CD14-positive monocyte (primary cell): ENCODE measurements at regions not wholly inside any gene's neighbourhood (a gene's known extent, or its start where the extent isn't known, plus 50 kb on each side); places are given as distances from the start of the nearest gene placed in this dataset.

ENCODE experiments used
- DNase-seq, 3 donors: peaks; one replicate each; pipeline ENCODE4 v3.0.0-alpha.2; 2011 to 2022
- H2AFZ ChIP-seq: 2 replicates; pipeline ENCODE4 v1.6.0; 2012; ENCODE audit warnings: mild to moderate bottlenecking, low read depth, low read length, inconsistent platforms; ENCODE audit not compliant: insufficient read depth, poor library complexity, severe bottlenecking
- H3K27ac ChIP-seq, 2 donors: 1 replicate in 1 of 2; 2 replicates in 1 of 2; pipeline ENCODE4 v1.5.1; 2012 to 2013; ENCODE audit warnings: low read length in 2 of 2, control low read depth in 1 of 2, inconsistent platforms in 1 of 2, low read depth in 1 of 2, mild to moderate bottlenecking in 1 of 2
- H3K27me3 ChIP-seq, 2 donors: one replicate each; pipeline versions ENCODE4 v1.6.0 to v1.6.1; 2011 to 2013; ENCODE audit warnings: low read length in 2 of 2; ENCODE audit not compliant: control insufficient read depth in 2 of 2, insufficient read depth in 2 of 2
- H3K36me3 ChIP-seq, 2 donors: replicated peaks in 1 of 2; 1 replicate in 1 of 2; 2 replicates in 1 of 2; pipeline versions ENCODE4 v1.5.1 to v1.6.1; 2012 to 2013; ENCODE audit warnings: low read length in 2 of 2, control low read depth in 1 of 2, inconsistent platforms in 1 of 2, mild to moderate bottlenecking in 1 of 2; ENCODE audit not compliant: insufficient read depth in 2 of 2, control insufficient read depth in 1 of 2
- H3K4me1 ChIP-seq, 2 donors: 1 replicate in 1 of 2; 2 replicates in 1 of 2; pipeline versions ENCODE4 v1.5.1 to v1.6.1; 2012 to 2013; ENCODE audit warnings: low read length in 2 of 2, control low read depth in 1 of 2, inconsistent platforms in 1 of 2, mild to moderate bottlenecking in 1 of 2, moderate library complexity in 1 of 2; ENCODE audit not compliant: insufficient read depth in 2 of 2, control insufficient read depth in 1 of 2
- H3K4me2 ChIP-seq: replicated peaks from 2 replicates; pipeline ENCODE3; 2012; ENCODE audit warnings: low read length, moderate library complexity, mild to moderate bottlenecking; ENCODE audit not compliant: poor library complexity, severe bottlenecking; ENCODE audit errors: extremely low read depth
- H3K4me3 ChIP-seq, 3 experiments: fragments of 200-600 bp in 1 of 3; sonication (generic) in 1 of 3; replicated peaks in 1 of 3; 1 replicate in 2 of 3; 2 replicates in 1 of 3; pipeline ENCODE4 v1.5.1; 2011 to 2013; ENCODE audit warnings: low read length in 3 of 3, mild to moderate bottlenecking in 3 of 3, control low read depth in 2 of 3, low read depth in 2 of 3, inconsistent platforms in 1 of 3, moderate library complexity in 1 of 3
- H3K79me2 ChIP-seq: 2 replicates; pipeline ENCODE4 v1.6.0; 2012; ENCODE audit warnings: mild to moderate bottlenecking, control low read depth, inconsistent platforms, low read length, moderate library complexity; ENCODE audit not compliant: insufficient read depth
- H3K9ac ChIP-seq: 2 replicates; pipeline ENCODE4 v1.6.0; 2017; ENCODE audit warnings: low read length, mild to moderate bottlenecking; ENCODE audit not compliant: insufficient read depth, poor library complexity, severe bottlenecking
- H3K9me3 ChIP-seq, 2 donors: replicated peaks in 1 of 2; 1 replicate in 1 of 2; 2 replicates in 1 of 2; pipeline versions ENCODE4 v1.5.1 to v1.6.1; 2012 to 2013; ENCODE audit warnings: low read length in 2 of 2, control low read depth in 1 of 2; ENCODE audit not compliant: control insufficient read depth in 1 of 2, insufficient read depth in 1 of 2
- H4K20me1 ChIP-seq: 2 replicates; pipeline ENCODE4 v1.6.0; 2012; ENCODE audit warnings: mild to moderate bottlenecking, low read length, control low read depth, moderate library complexity; ENCODE audit not compliant: insufficient read depth
- H3K27ac Mint-ChIP-seq, 7 donors: one replicate each; pipeline ENCODE4 v1.8.0; 2020; ENCODE audit warnings: mild to moderate bottlenecking in 7 of 7, mixed read lengths in 7 of 7, moderate library complexity in 6 of 7, inconsistent platforms in 2 of 7
- H3K27me3 Mint-ChIP-seq, 3 donors: one replicate each; pipeline ENCODE4 v1.8.0; 2021 to 2022; ENCODE audit warnings: low read depth in 3 of 3, mild to moderate bottlenecking in 3 of 3, mixed read lengths in 3 of 3, moderate library complexity in 3 of 3, inconsistent platforms in 1 of 3
- H3K36me3 Mint-ChIP-seq, 2 donors: one replicate each; pipeline ENCODE4 v1.8.0; 2020; ENCODE audit warnings: mixed read lengths in 2 of 2, inconsistent platforms in 1 of 2, mild to moderate bottlenecking in 1 of 2
- H3K4me1 Mint-ChIP-seq: one replicate; pipeline ENCODE4 v1.8.0; 2020; ENCODE audit warnings: mild to moderate bottlenecking, mixed read lengths
- H3K4me3 Mint-ChIP-seq, 2 donors: one replicate each; pipeline ENCODE4 v1.8.0; 2020; ENCODE audit warnings: mild to moderate bottlenecking in 2 of 2, mixed read lengths in 2 of 2, moderate library complexity in 1 of 2
- H3K9me3 Mint-ChIP-seq, 7 donors: one replicate each; pipeline ENCODE4 v1.8.0; 2020 to 2022; ENCODE audit warnings: mixed read lengths in 7 of 7, mild to moderate bottlenecking in 6 of 7, moderate library complexity in 6 of 7, inconsistent platforms in 2 of 7
- CTCF ChIP-seq: fragments of 200-600 bp; IDR thresholded peaks from one replicate; pipeline ENCODE4 v1.8.0; 2022; ENCODE audit warnings: antibody characterized with exemption, mild to moderate bottlenecking
- WGBS: methylation state at CpG from one replicate; pipeline ENCODE4 v1.1.5; 2013; ENCODE audit warnings: missing lambda C conversion rate; ENCODE audit not compliant: insufficient coverage; 5-methylcytosine and 5-hydroxymethylcytosine counted together
- intact Hi-C, 2 donors: fragments of 100-400 bp; cut with micrococcal nuclease; formaldehyde crosslinking; loops; one replicate each; pipeline versions ENCODE4 v1.15.0 to v1.15.1; 2023

- no peak overlapping the region for H2AFZ ChIP-seq
- intact Hi-C loops, result no loop called here
- H3K27me3 Mint-ChIP-seq, result peaks cover 6 to 14% (median 12%) of the 10 kb centered on the region in 3 donors
Observed at GRCh38 chr5:176154821-176155220, 83.4 kb upstream of the SIMC1 start.

GRCh38 chr5:176155922-176156359 lies 82.3 kb upstream of the SIMC1 start:
- H3K79me2 ChIP-seq, result no peaks in the 10 kb centered on the region
- no peak overlapping the region for H3K27ac ChIP-seq
- no peaks in the 10 kb centered on the region for H3K36me3 ChIP-seq
- intact Hi-C loops, result no loop called here
- DNase-seq, result no peak
- Mint-ChIP-seq H3K4me3 (no peak overlapping the region), H3K27me3 (peaks cover 3 to 17% (median 10%) of the 10 kb centered on the region in 3 donors), H3K4me1 (no peaks in the 10 kb centered on the region), H3K27ac (no peak overlapping the region), H3K9me3 (peaks cover 0 to 4% (median 0%) of the 10 kb centered on the region in 7 donors), H3K36me3 (no peaks in the 10 kb centered on the region)
- H2AFZ ChIP-seq, result no peak overlapping the region
- H3K4me1 ChIP-seq, result no peaks in the 10 kb centered on the region
- H3K4me3 ChIP-seq, result no peak overlapping the region
- no peaks in the 10 kb centered on the region for H4K20me1 ChIP-seq
- H3K27me3 ChIP-seq, result peaks cover 0 to 2% of the 10 kb centered on the region in 2 donors
- no peak overlapping the region for H3K4me2 ChIP-seq
- TF ChIP-seq CTCF, result no peak
- 88% methylated on average over 12 of the region's 14 CpGs for WGBS
- H3K9me3 ChIP-seq, result no peaks in the 10 kb centered on the region
- H3K9ac ChIP-seq, result no peak overlapping the region

More at GRCh38 chr5:176154821-176155220, 83.4 kb upstream of the SIMC1 start:
- Mint-ChIP-seq H3K4me3 (no peak overlapping the region), H3K36me3 (no peaks in the 10 kb centered on the region), H3K27ac (no peak overlapping the region), H3K9me3 (no peaks in the 10 kb centered on the region), H3K4me1 (no peaks in the 10 kb centered on the region)
- WGBS, result 95% methylated on average over 11 of the region's 11 CpGs
- Histone ChIP-seq H3K4me3 (no peak overlapping the region), H3K4me1 (no peaks in the 10 kb centered on the region), H3K36me3 (no peaks in the 10 kb centered on the region), H3K4me2 (no peak overlapping the region), H3K9me3 (no peaks in the 10 kb centered on the region), H3K79me2 (no peaks in the 10 kb centered on the region), H3K9ac (no peak overlapping the region), H3K27ac (no peak overlapping the region), H3K27me3 (peaks cover 0 to 2% of the 10 kb centered on the region in 2 donors), H4K20me1 (no peaks in the 10 kb centered on the region)
- DNase-seq, result no peak
- no peak for TF ChIP-seq CTCF
